Panc1 (cell line): ENCODE measurements at regions not wholly inside any gene's neighbourhood (a gene's known extent, or its start where the extent isn't known, plus 50 kb on each side); places are given as distances from the start of the nearest gene placed in this dataset.

Experiments
- ATAC-seq: fragments of 200-7000 bp; cut with Tn5 transposase; 2 replicates; pipeline ENCODE4 v1.9.1; 2020; ENCODE audit warnings: mild to moderate bottlenecking, moderate library complexity
- BruUV-seq: library from RNA; stranded (reverse); fragments of 400-500 nt; replicated peaks from 2 replicates; lab custom pipeline; 2021; lab: Mats Ljungman, UMichigan
- CTCF ChIA-PET: fragments of 300-600 bp; sonication (Branson Sonifier 250); formaldehyde crosslinking; loops from one replicate; lab custom pipeline; 2022; ENCODE audit warnings: antibody characterized with exemption; lab: Charles Lee
- POLR2A ChIA-PET: fragments of 300-600 bp; sonication (Branson Sonifier 250); formaldehyde crosslinking; loops from one replicate; lab custom pipeline; 2022; ENCODE audit warnings: antibody characterized with exemption; lab: Charles Lee
- DNase-seq: peaks from one replicate; pipeline ENCODE4 v3.0.0-alpha.2; 2010; ENCODE audit warnings: low read depth, low spot score
- H3K27ac ChIP-seq: 2 replicates; pipeline ENCODE4 v1.5.1; 2011; ENCODE audit warnings: mild to moderate bottlenecking, low read length, inconsistent platforms
- H3K27me3 ChIP-seq: fragments of 200-500 bp; sonication (Bioruptor generic); 2 replicates; pipeline ENCODE4 v1.6.0; 2014; ENCODE audit warnings: low read length, inconsistent platforms; ENCODE audit not compliant: control insufficient read depth, insufficient read depth
- H3K36me3 ChIP-seq: fragments of 200-500 bp; sonication (Bioruptor generic); 2 replicates; pipeline ENCODE4 v1.5.1; 2014; ENCODE audit warnings: inconsistent platforms, mild to moderate bottlenecking, low read length, moderate library complexity; ENCODE audit not compliant: control insufficient read depth, insufficient read depth
- H3K4me1 ChIP-seq: 2 replicates; pipeline ENCODE4 v1.5.1; 2011; ENCODE audit warnings: inconsistent platforms, mild to moderate bottlenecking, low read length, moderate library complexity; ENCODE audit not compliant: control insufficient read depth, insufficient read depth
- H3K4me3 ChIP-seq, 2 experiments: 2 replicates each; pipeline ENCODE4 v1.5.1; 2011 to 2012; ENCODE audit warnings: low read depth in 2 of 2, low read length in 2 of 2, mild to moderate bottlenecking in 2 of 2, inconsistent platforms in 1 of 2, moderate library complexity in 1 of 2
- H3K9me3 ChIP-seq: fragments of 200-500 bp; sonication (Bioruptor generic); 2 replicates; pipeline ENCODE4 v1.5.1; 2014; ENCODE audit warnings: low read depth, mild to moderate bottlenecking, inconsistent platforms, low read length, moderate library complexity; ENCODE audit not compliant: control insufficient read depth, insufficient read depth
- CTCF ChIP-seq: fragments of 450-650 bp; IDR thresholded peaks from 2 replicates; pipeline ENCODE4 v1.5.1; 2017; ENCODE audit warnings: mild to moderate bottlenecking
- POLR2AphosphoS5 ChIP-seq: IDR thresholded peaks from 2 replicates; pipeline ENCODE4 v1.6.1; 2012; ENCODE audit warnings: mild to moderate bottlenecking, low read depth, low read length, moderate library complexity
- REST ChIP-seq, 2 experiments: IDR thresholded peaks; 2 replicates each; pipeline ENCODE4 v1.6.1; 2011 to 2012; ENCODE audit warnings: low read depth in 2 of 2, control low read depth in 1 of 2, low read length in 1 of 2, mild to moderate bottlenecking in 1 of 2, moderate library complexity in 1 of 2; ENCODE audit not compliant: insufficient read depth in 1 of 2
- SIN3A ChIP-seq: IDR thresholded peaks from 2 replicates; pipeline ENCODE4 v1.6.1; 2012; ENCODE audit warnings: low read depth, mild to moderate bottlenecking, low read length, moderate library complexity, borderline replicate concordance; ENCODE audit not compliant: insufficient read depth
- TCF7L2 ChIP-seq: IDR thresholded peaks from 2 replicates; pipeline ENCODE4 v1.6.1; 2011; ENCODE audit warnings: mild to moderate bottlenecking, low read depth, low read length, inconsistent platforms
- in situ Hi-C: cut with HindIII; loops from 2 replicates; pipeline ENCODE4 v1.10.0; 2016; ENCODE audit warnings: low sequenced_read_pairs, low pct_unique_long_range_greater_than_20kb
- intact Hi-C: fragments of 100-400 bp; cut with micrococcal nuclease; formaldehyde crosslinking; loops from one replicate; pipeline ENCODE4 v1.10.0; 2022; ENCODE audit not compliant: unreplicated experiment

DNA sequence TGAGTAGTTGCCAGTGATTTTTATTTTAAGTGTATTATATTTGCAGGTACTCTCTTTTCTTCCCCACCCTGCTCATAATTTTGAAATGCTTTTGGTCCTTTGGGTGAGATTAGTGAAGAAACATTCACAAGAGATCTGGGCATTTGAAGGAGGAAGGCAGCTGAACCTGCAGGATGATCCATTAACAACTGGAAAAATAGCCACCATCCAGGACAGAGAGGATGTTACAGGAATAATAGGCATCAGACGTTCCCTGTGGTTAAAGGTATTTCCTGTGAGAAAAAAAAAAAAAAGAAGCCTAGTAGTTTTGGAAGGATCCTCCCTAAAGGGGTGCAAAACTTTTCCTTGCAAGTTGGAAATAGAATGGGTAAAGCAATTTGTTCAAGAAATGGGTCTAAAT, 145.3 kb downstream of the SLC38A4 start:
- no TSS peak for BruUV-seq
- TF ChIP-seq REST (IDR thresholded peaks at IDR 0.05; ENCODE audit: insufficient read depth in 1 of 2, low read depth in 2 of 2, low read length in 1 of 2) (no peak), CTCF (no peak), POLR2AphosphoS5 (no peak), SIN3A (no peak), TCF7L2 (no peak)
- in situ Hi-C loops (no loop called here), intact Hi-C loops (no loop called here)
- Histone ChIP-seq H3K27ac (no peak overlapping the region), H3K9me3 (peaks cover 6% of the 10 kb centered on the region; the same call in 1 of the 2 replicates), H3K27me3 (no peaks in the 10 kb centered on the region), H3K4me1 (peaks cover 9% of the 10 kb centered on the region), H3K36me3 (no peaks in the 10 kb centered on the region), H3K4me3 (no peak overlapping the region)
- DNase-seq (no peak), ATAC-seq (no peak)
- ChIA-PET CTCF (no interaction called here), POLR2A (no interaction called here)

DNA sequence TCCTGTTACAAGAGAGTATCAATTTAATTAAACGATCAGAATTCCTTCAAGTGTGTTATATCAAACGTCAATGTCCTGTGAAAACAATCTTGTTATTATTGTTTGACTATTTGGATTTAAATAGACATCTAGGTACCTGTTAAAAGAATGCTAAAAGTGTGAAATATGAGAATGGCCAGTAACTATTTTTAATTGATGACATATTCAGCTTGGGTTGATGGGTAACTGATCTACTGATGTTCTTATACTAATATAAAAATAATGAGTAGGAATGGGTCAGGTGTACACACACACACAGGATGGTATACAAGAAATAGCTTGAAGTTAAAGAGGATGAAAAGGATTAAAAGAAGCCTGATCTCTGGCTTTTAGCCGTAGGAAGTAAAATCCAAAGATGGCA, 146.0 kb downstream of the SLC38A4 start:
- POLR2A ChIA-PET = no interaction called here

More for the DNA sequence above, 146.0 kb downstream of the SLC38A4 start:
- no peak overlapping the region for H3K27ac ChIP-seq
- no TSS peak for BruUV-seq
- in situ Hi-C loops (no loop called here), intact Hi-C loops (no loop called here)
- no peak for DNase-seq
- CTCF ChIA-PET = no interaction called here
- no peaks in the 10 kb centered on the region for H3K27me3 ChIP-seq
- H3K9me3 ChIP-seq = peaks cover 13% of the 10 kb centered on the region; the same call in 1 of the 2 replicates
- H3K36me3 ChIP-seq = no peaks in the 10 kb centered on the region
- no peak overlapping the region for H3K4me3 ChIP-seq
- peaks cover 9% of the 10 kb centered on the region for H3K4me1 ChIP-seq
- no peak for TF ChIP-seq SIN3A
- TF ChIP-seq CTCF = no peak
- no peak for TF ChIP-seq TCF7L2
- no peak for TF ChIP-seq POLR2AphosphoS5
- TF ChIP-seq REST (IDR thresholded peaks at IDR 0.05; ENCODE audit: insufficient read depth in 1 of 2, low read depth in 2 of 2, low read length in 1 of 2) = no peak
- no peak for ATAC-seq
